ENCODE measurements at regions not wholly inside any gene's neighbourhood (a gene's known extent, or its start where the extent isn't known, plus 50 kb on each side); places are given as distances from the start of the nearest gene placed in this dataset.

DNA sequence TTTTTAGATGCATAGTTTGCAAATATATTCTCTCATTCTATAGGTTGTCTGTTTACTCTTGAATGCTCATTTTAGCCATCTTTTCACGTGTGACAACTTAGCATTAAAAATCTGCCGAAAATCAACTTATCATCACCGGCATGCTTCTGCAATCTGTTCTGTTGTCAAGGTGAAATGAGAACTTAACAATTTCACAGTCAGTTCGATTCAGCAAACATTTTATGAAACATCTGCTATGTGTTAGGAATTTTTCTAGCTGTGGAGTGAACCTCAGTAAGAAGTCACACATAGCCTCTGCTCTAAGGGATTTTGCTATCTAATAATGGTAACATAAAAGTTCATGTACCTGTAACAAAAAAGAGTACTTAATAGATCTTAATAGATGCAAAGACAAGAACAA, 256.1 kb downstream of the ZWINT start:
- no peak for DNase-seq (ENCODE audit: low read depth in 1 of 2, low spot score in 1 of 2)
- TF ChIP-seq REST (IDR thresholded peaks at IDR 0.05; ENCODE audit: insufficient replicate concordance, low read depth) (no peak), CTCF (IDR thresholded peaks at IDR 0.05; ENCODE audit: insufficient read depth, low read length) (no peak), GABPA (IDR thresholded peaks at IDR 0.05; ENCODE audit: low read depth) (no peak), POLR2AphosphoS5 (IDR thresholded peaks at IDR 0.05; ENCODE audit: low read depth) (no peak)
- no peak overlapping the region for H3K27ac ChIP-seq (replicated peaks)
- no peaks in the 10 kb centered on the region for H3K27me3 ChIP-seq (ENCODE audit: insufficient read depth, poor library complexity, severe bottlenecking)
- no peak overlapping the region for H3K4me3 ChIP-seq (replicated peaks; ENCODE audit: insufficient read depth, low read length)

DNA sequence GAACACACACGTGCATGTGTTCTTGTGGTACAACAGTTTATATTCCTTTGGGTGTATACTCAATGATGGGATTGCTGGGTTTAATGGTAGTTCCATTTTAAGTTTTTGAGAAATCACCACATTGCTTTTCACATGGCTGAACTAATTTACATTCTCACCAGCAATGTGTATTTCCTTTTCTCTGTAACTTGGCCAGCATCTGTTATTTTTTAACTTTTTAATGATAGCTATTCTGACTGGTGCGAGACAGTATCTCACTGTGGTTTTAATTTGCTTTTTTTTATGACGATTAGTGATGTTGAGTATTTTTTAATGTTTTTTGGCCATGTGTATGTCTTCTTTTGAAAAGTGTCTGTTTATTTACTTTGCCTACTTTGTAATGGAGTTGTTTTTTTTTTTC, 256.6 kb downstream of the ZWINT start:
- H3K27ac ChIP-seq (replicated peaks): no peak overlapping the region
- no peaks in the 10 kb centered on the region for H3K27me3 ChIP-seq (ENCODE audit: insufficient read depth, poor library complexity, severe bottlenecking)
- TF ChIP-seq SPI1 (IDR thresholded peaks at IDR 0.05; ENCODE audit: borderline replicate concordance, low read depth) (no peak), GABPA (IDR thresholded peaks at IDR 0.05; ENCODE audit: low read depth) (no peak), POLR2AphosphoS5 (IDR thresholded peaks at IDR 0.05; ENCODE audit: low read depth) (no peak), CTCF (IDR thresholded peaks at IDR 0.05; ENCODE audit: insufficient read depth, low read length) (no peak), REST (IDR thresholded peaks at IDR 0.05; ENCODE audit: insufficient replicate concordance, low read depth) (no peak)
- H3K4me3 ChIP-seq (replicated peaks; ENCODE audit: insufficient read depth, low read length): no peak overlapping the region
- no peak for DNase-seq (ENCODE audit: low read depth in 1 of 2, low spot score in 1 of 2)

DNA sequence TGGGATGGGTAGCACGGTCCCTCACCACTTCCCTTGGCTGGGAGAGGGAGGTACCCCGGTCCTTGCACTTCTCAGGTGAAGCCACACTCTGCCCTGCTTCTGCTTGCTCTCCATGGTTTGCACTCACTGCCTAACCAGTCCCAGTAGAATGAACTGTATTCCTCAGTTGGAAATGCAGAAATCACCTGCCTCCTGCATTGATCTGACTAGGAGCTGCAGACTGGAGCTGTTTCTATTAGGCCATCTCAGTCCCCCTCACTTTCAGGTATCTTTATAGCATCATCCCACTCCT, 264.9 kb downstream of the ZWINT start:
- DNase-seq (ENCODE audit: low read depth in 1 of 2, low spot score in 1 of 2): no peak
- Histone ChIP-seq H3K4me3 (replicated peaks; ENCODE audit: insufficient read depth, low read length) (no peak overlapping the region), H3K27me3 (ENCODE audit: insufficient read depth, poor library complexity, severe bottlenecking) (no peaks in the 10 kb centered on the region), H3K27ac (replicated peaks) (no peak overlapping the region)
- TF ChIP-seq POLR2AphosphoS5 (IDR thresholded peaks at IDR 0.05; ENCODE audit: low read depth) (no peak), GABPA (IDR thresholded peaks at IDR 0.05; ENCODE audit: low read depth) (no peak), CTCF (IDR thresholded peaks at IDR 0.05; ENCODE audit: insufficient read depth, low read length) (no peak), REST (IDR thresholded peaks at IDR 0.05; ENCODE audit: insufficient replicate concordance, low read depth) (no peak), SPI1 (IDR thresholded peaks at IDR 0.05; ENCODE audit: borderline replicate concordance, low read depth) (no peak)

All from HL-60 (cell line).